GDM1 (cell line): ENCODE measurements at regions not wholly inside any gene's neighbourhood (a gene's known extent, or its start where the extent isn't known, plus 50 kb on each side); places are given as distances from the start of the nearest gene placed in this dataset.

ENCODE experiments used
- DNase-seq: peaks from one replicate; lab custom pipeline; 2025; lab: John Stamatoyannopoulos, UW

DNA sequence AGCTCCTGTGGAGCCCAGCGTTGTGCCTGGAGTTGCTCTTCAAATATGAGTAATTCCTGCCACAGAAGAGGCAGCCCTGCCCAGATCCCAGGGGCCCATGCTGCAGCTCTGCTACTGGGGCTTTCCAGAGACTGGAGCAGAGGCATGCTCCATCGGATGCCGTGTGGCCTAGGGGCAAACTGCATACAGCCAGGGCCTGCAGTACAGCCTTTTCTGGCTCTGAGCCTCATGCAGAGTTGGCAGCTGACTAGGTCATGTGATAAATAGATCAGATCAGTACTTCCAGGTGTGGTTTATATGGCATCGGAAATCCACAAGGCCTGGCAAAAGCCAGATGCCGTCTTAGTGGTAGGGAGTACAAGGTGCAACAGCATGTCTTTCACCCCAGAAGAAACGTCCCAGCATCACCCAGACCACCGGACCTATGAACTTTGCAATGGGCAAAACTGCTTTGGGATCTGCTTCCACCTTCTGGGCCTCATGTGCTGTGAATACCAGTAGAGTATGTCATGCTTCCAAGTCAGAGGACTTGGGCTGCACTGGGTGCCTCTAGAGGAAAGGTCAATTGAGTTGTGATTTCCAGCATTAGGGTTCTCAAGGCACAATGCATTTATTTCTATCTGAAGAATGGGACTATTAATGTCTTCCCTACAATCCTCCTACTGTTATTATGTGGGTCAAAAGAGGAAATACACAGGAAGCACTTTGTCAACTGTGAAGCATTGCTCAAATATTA lies 250.7 kb upstream of the ZNF32 start:
- DNase-seq: no peak

DNA sequence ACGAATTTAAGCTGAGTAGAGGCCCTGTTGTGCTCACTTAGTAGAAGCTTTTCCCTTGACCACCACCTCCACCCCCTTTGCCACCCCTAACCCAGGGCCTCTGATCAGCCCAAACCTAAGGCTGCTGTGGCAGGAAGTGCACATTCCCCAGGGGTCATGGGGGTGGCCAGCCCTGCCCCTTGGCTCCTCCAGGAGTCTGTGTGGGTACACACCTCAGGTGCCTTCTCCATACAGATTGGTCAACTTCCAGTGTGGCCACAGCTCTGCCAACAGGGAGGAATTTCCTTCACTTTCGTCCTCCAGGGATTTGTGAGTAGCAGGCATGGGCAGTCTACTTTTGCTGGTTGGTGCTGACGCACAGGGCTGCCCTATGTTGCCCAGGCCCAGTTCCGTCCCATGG lies 249.9 kb upstream of the ZNF32 start:
- no peak for DNase-seq

DNA sequence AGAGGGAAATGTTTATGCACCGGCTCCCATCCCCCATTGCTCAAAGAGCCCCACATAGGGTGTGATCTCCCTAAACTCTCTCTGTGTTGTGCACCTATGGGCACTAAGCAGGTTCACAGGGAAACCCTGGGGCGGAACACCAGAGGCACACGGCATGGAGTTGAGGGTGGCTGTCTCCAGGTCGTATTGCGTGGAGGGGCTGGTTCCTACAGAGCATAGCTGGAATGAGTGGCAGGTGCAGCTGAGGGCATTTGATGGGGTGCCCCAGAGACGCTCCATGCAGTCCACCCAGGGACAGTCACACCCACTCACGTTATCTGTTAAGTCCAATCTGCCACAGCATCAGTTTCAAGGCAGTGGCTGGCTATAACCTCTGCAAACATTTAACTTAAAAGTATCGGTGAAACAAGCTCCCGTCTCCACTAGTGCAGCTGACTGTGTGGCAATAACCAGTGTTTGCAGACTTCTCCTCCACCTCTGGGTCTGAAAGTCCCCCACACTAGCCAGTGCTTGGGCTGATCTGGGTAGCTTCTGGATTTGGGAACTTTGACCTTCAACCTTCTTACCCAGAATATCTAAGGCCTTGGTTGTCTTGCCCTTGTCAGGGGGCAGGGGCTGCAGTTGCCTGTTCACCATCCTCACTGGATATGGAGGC lies 249.2 kb upstream of the ZNF32 start:
- DNase-seq: no peak

DNA sequence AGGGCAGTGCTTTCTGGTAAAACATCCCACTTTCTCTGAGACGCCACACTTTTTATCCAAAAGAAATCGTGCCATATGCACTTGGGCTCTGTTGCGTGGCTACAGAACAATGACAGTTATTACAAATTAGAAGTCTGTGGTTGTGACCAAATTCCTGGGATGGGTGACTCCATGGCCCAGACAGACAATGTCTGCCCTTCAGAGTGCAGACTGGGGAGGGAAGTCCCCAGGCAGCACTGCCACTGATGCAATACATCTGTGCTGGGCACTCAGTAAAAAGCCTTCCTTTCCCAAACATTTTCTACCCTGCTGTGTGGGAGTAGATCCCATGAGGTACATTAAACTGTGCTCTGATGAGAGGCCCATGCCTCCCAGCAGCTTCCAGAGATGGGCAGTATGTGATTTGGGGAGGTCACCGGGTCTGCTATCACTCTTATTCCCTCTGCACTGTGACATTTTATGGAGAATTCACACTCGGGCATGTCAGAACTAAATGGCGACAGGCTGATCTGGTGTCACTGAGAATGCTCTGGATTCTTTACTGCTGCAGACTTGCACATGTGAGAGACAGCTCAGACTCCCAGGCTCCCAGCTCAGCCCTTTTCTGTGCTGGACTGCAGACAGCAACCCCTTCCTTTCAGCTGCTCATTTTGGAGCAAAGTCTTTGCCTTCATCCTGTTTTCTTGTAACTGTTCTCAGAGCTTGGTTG lies 243.5 kb upstream of the ZNF32 start:
- no peak for DNase-seq

DNA sequence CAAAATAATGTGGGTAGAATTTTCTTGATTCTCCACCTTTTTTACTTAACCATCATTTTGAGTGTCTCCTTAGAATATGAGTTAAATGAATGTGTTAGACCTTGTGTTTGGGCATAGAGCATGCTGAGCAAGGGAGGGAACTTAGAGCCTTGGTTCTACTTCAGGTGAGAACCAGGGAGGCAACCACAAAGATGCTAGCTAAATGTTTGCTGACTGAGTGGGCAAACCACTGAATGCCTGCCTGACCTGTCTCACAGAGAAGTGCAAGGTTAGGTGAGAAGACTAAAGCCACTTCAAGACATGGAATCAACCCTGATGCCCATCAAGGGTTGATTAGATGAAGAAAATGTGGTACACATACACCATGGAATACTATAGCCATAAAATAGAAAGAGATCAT lies 242.6 kb upstream of the ZNF32 start:
- DNase-seq: no peak

DNA sequence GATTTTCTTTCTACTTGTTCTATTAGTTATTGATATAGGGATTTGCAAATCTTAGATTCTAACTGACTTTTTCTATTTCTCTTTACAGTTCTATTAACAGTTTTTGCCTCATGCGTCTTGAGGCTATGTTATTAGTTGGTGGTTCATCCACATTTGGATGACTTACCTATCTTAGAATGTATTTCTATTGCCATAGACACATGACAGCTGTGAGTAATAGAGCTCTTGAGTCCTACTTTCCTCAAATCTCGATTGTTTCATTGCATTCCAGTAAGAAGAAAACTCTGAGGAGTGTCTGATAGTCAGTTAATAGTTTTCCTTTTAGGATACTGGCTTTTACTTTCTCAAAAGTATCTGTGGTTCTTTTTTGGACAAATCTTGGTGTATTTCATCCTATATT lies 241.4 kb upstream of the ZNF32 start:
- DNase-seq: no peak

DNA sequence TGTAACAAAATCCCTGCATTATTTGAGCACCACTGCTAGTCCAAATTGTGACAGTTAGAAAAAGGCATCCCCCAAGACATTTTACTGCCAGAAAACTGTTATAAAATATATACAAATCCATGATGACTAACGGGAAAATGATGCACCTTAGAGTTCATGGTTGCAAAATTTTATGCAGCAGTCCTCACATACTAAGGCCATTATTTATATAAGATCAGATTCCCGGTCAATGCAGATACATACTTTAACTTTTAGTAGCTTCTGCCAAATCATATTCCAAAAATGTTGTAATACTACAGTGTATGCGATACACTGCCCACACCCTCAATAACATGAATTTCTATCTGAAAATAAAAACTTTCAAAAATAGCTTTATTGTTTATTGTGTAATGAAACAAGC lies 239.9 kb upstream of the ZNF32 start:
- DNase-seq: no peak

DNA sequence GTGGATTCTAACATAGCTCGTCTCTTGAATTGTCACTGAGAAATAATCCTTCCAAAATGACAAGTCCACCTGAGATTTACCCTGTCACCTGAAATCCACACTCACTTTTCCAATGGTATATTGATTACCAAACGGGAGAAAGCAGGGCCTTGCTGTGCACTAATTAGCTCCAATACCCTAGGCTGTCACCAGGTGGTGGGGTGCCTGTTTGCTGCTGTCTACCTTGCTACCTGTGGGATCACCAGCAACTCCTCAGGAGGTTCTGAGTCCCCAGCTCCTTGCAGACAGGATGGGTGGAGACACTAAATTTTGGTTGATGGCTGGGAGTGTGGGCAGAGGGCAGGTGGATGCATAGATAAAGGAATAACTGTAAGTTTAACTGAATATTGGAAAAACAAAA lies 237.2 kb upstream of the ZNF32 start:
- DNase-seq: no peak

DNA sequence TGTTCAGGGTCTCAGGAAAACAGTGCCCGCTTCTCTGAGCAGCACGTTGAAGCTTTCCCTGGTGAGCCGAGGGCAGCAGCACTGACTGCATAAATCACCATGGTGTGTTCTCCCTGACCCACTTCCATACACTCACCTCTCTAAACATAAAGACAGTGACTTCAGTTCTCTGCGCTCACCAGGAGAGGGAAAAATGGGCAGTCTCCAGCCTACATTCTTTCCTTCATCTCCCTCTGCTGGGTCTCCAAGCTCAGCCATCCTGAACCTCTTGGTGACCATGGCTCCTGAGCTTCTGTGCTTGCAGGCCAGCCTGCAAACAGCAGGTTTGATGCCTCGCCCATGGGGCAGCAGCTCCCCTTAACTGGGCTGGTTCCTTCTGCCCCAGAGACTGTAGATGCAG lies 236.6 kb upstream of the ZNF32 start:
- no peak for DNase-seq

DNA sequence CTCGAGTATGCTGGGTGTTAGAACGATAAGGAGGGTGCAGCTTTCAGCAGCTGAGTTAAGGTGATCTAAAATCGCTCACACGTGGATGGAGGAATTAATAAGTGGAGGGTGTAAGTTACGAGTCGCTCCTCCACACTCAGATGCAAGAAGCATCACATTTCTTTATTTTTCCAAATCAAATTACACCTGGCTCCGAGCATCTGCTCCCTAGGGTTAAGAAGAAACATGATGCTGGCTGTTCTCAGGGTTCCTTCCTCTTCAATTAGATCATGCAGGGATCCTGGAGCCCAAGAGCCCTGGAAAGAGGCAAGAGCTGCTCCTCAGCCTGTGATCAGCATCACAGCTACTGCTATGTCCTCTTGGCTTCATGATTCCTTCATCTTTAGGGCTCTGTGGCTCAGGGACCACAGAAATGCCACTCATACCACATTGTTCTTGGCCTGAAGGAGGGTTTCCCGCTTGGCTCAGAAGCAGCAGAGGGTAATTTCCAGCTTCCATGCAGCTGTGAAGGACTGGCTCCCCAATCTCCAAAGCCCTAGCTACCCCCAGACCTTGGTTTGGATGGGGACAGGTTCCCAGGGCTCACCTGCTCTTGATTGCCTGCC lies 235.9 kb upstream of the ZNF32 start:
- DNase-seq: no peak

DNA sequence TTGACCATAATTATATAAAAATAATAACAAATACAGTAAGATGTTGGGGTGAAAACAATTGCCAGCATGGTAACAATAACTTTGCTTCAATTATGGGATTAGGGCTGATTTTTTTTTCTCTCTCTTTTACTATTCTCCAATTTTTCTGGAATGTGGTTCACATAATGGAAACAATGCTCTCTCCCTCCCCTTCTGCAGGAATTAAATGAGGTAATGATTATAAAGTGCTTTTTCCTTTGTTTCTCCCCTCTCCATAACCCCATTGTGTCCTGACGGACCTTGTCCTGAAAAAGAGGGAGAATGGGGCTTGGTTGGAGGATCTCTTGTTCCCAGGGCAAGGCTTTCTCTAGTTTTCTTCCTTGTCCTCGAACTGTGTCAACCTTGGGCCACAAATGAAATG lies 234.0 kb upstream of the ZNF32 start:
- no peak for DNase-seq

DNA sequence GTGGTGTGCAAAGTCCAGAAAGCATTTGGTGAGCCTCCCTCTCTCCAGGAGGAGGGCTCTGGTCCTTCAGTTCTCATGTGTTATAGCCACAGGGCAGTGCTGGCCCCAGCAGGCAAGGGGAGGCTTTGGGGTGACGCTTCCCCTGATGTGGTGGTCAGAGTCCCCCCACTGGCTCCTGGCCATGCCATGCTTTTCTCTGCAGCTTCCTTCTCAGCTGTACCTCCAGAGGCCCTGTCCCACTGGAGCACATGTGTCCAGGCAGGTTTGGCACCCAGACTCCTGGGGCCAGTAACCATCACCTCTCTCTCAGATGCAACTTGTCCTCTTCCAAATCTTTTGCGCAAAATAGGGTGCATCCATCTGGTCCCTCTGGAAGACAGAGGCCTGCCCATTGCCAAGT lies 233.0 kb upstream of the ZNF32 start:
- DNase-seq: no peak

DNA sequence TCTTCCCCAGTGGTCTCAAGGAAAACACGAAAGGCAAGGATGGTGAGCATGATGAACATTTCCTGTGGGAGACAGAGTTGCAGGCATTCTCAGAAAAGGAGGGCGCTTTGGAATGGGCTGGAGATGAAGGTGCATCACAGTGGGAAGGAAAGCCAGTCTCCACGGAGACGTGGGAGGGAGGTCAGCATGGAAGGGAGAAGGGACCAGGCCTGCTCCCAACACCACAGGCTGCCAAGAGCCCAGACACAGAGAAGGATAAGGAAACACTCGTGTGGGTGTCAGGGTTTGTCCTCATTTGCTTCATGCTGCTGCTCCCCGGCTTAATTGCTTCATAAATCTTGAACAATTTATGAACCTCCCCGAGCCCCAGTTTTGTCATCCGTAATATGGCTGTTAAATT lies 231.5 kb upstream of the ZNF32 start:
- DNase-seq: no peak

DNA sequence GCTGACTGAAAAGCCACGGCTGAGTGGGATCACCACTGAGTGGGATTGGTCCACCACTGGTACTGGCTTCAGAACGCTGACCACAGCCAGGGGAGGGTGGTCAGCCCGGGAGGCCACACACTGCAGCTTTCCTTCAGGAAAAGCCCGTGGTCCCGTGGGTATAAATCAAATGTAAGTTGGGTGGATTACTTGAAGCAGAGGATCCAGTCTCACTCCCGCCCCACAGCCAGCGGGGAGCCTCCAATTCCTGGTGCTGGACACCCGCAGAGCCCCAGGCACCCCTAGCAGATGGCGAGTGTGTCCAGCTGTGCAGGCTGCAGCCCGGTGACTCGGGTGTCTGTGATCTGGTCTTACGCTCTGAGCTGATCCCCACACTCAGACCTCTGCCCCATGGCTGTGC lies 231.1 kb upstream of the ZNF32 start:
- no peak for DNase-seq

DNA sequence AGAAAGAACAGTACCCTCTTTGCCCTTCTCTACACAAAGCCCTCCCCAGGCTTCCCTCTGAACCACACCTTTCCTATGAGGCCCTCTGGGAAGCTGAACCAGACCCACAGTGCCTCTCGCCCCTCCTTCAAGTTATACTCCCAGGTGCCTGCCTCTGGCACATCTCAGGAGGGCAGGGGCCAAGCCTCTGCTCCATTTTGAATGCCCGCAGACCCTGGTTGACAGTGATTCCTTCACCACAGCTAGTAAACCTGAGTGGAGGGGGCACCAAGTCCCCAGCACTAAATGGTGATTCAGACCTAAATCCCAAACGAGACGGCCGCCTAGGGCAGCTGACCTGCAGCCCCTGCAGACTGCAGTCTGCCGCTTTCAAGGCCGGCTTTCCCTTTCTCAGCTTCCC lies 230.5 kb upstream of the ZNF32 start:
- no peak for DNase-seq

DNA sequence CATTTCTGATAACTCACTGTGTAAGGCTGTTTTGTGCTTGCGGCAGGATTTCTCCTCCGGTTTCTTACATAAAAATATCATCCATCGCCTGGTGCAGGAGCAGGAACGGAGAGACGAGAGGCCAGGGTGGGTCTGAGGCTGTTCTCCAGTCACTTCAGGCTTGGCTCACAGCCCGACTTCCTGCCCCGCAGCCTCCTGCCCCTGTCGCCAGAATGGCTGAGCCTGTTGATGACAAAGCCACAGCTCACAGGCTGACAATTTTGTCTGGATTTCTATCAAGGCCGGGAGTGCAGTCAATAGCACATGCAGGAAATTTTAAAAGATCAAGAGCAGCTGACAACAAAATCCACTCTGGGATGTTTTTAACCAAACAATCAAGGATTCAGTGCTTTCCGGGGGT lies 229.7 kb upstream of the ZNF32 start:
- DNase-seq: no peak

DNA sequence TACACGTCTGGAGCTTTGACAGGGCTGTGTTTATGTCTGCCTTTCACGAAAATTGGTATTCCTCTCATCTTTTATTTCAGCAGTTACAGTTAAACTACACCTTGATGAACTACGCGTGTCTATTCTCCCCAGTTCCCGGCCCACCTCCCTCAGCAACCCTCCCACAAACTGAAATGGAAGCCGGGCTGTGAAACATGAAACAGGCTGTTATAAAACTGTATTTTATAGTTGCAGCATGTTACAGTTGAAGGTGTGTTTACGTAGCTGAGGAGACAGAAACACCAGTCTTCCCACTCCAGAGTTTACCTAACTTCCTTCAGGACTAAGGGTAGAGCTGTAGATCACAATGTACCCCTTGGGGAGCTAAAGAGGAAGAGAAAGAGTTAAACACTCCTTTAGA lies 228.3 kb upstream of the ZNF32 start:
- DNase-seq: no peak

DNA sequence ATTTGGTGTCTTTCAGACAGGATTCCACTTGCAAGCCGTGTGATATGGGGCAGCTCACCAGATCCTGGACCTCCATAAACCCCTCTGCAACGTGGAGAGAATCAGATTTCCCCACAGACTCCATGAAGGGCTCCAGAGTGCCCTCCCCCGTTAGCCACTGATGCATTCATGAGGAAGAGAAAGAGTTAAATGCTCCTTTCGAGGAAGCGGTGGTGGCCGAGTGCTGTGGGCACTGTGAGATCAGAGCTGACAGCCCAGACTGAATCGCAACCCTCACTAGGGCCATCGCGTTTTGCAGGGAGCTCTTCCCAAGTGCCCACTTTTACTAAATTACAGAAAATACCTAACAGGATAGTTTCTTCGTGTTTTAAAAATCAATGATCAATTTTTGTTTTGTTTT lies 226.3 kb upstream of the ZNF32 start:
- DNase-seq: no peak

DNA sequence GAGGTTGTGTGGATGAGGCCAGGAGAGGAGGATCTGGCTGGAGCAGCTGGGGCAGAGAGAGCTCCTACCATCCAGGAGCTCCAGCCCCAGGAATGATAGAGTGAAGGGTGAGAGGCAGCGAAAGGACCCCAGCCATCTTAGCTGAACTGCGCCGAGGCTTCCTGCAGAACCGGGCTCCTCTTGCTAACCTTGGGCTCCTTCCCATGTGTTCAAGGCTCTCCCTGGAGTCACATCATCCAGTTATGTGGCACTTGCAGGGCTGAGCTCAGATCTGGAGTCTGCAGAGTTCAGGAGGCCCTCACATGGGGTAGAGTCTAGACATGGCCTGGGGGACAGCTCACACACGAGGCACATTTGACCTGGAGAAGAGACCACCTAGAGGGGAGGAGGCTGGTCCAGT lies 225.0 kb upstream of the ZNF32 start:
- no peak for DNase-seq

DNA sequence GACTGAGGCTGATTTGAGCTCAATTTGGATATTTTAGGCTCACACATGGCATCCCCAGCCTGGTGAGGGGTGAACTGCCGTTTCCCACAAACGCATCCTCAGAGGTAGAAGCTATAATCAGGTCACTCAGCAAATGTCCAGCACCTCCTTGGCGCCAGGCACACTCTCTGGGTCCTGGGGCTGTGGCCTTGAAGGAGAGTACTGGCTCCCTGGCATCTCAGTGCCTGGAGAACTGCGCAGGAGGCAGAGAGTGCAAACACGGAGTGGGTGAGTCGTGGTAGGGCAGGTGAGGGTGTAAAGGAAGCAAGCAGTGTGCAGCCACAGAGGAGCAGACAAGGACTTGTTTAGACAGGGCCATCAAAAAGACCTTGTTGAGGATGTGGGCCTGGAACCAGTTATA lies 224.0 kb upstream of the ZNF32 start:
- no peak for DNase-seq

DNA sequence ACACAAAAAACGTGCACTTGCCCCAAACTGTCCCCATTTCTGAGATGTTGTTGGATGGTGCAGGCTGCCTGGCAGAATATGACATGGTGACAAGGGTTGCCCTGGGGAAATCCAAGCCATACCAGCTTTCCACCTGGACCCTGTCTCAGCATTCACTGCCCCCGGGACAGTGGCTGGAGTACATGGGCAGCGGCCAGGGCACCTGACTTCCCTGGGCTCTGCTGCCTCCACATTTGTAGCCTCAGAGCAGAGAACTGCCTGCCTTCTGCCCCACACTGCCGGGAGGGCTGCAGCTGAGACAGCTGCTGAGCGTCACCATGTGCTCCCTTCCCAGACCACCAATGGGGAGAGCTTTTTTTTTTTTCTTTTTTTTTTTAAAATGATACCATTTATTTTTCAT lies 222.9 kb upstream of the ZNF32 start:
- no peak for DNase-seq

DNA sequence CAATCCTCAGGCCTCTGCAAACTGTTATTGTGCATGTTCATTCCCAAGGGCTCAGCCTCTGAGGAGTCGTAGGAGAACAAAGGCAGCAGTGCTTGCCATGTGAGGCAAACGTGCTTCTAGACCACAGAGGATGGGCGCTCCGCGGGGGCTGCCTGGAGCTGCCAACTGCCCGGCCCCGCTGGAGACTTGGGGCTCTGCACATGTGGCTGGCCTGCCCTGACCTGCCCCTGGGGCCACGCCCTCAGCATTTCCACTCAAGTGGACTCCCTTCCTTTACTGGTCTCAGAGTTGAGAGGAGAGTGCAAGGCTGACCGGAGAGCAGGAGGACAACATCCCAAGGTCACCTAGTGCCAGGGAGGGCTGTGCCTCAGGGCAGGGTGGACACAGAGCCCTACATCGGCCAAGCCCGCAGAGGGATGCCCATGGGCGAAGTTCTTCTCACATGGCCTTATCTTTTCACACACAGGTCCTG lies 222.3 kb upstream of the ZNF32 start:
- DNase-seq: no peak
